ENCODE measurements at regions not wholly inside any gene's neighbourhood (a gene's known extent, or its start where the extent isn't known, plus 50 kb on each side); places are given as distances from the start of the nearest gene placed in this dataset.

- no peak for DNase-seq
Measured at GRCh38 chrX:98398542-98398941, 1514.8 kb downstream of the RPA4 start.

GRCh38 chrX:98405376-98405775 is 1521.7 kb downstream of the RPA4 start:
- no peak for DNase-seq

- no peak for DNase-seq
Measured at GRCh38 chrX:98407584-98407983, 1523.9 kb downstream of the RPA4 start.

- no peak for DNase-seq
Measured at GRCh38 chrX:98409867-98410266, 1526.2 kb downstream of the RPA4 start.

- DNase-seq, result no peak
Measured at GRCh38 chrX:98412058-98412457, 1528.3 kb downstream of the RPA4 start.

GRCh38 chrX:98422536-98422935 is 1538.8 kb downstream of the RPA4 start:
- DNase-seq, result no peak

GRCh38 chrX:98432413-98432812 is 1548.7 kb downstream of the RPA4 start:
- no peak for DNase-seq

GRCh38 chrX:98448524-98448923 is 1564.8 kb downstream of the RPA4 start:
- DNase-seq, result no peak

- no peak for DNase-seq
Measured at GRCh38 chrX:98452456-98452855, 1568.7 kb downstream of the RPA4 start.

GRCh38 chrX:98459669-98460068 is 1576.0 kb downstream of the RPA4 start:
- DNase-seq, result no peak

- no peak for DNase-seq
Measured at GRCh38 chrX:98480606-98481005, 1596.9 kb downstream of the RPA4 start.

GRCh38 chrX:98481636-98482035 is 1597.9 kb downstream of the RPA4 start:
- DNase-seq, result no peak

GRCh38 chrX:98490670-98491069 is 1607.0 kb downstream of the RPA4 start:
- DNase-seq, result no peak

GRCh38 chrX:98501426-98501825 is 1617.7 kb downstream of the RPA4 start:
- DNase-seq, result no peak

- DNase-seq, result no peak
Measured at GRCh38 chrX:98506907-98507306, 1623.2 kb downstream of the RPA4 start.

GRCh38 chrX:98514032-98514431 is 1630.3 kb downstream of the RPA4 start:
- no peak for DNase-seq

GRCh38 chrX:98516120-98516519 is 1632.4 kb downstream of the RPA4 start:
- no peak for DNase-seq

- no peak for DNase-seq
Measured at GRCh38 chrX:98523026-98523425, 1639.3 kb downstream of the RPA4 start.

- DNase-seq, result no peak
Measured at GRCh38 chrX:98523521-98523920, 1639.8 kb downstream of the RPA4 start.

GRCh38 chrX:98548519-98548918 is 1664.8 kb downstream of the RPA4 start:
- DNase-seq, result no peak

- no peak for DNase-seq
Measured at GRCh38 chrX:98568795-98569194, 1685.1 kb downstream of the RPA4 start.

GRCh38 chrX:98605941-98606340 is 1722.2 kb downstream of the RPA4 start:
- no peak for DNase-seq

- DNase-seq, result no peak
Measured at GRCh38 chrX:98607739-98608138, 1724.0 kb downstream of the RPA4 start.

GRCh38 chrX:98627645-98628044 is 1743.9 kb downstream of the RPA4 start:
- DNase-seq, result no peak

- DNase-seq, result no peak
Measured at GRCh38 chrX:98637451-98637850, 1753.7 kb downstream of the RPA4 start.

GRCh38 chrX:98646351-98646750 is 1762.6 kb downstream of the RPA4 start:
- DNase-seq, result no peak
